K562 (cell line): ENCODE measurements at regions not wholly inside any gene's neighbourhood (a gene's known extent, or its start where the extent isn't known, plus 50 kb on each side); places are given as distances from the start of the nearest gene placed in this dataset.

Source experiments
- ATAC-seq: fragments of 200-7000 bp; cut with Tn5 transposase; 3 replicates; pipeline ENCODE4 v1.9.1; 2020; ENCODE audit warnings: moderate library complexity
- BruUV-seq: library from RNA; stranded (reverse); fragments of 400-500 nt; replicated peaks from 2 replicates; lab custom pipeline; 2021; lab: Mats Ljungman, UMichigan
- CTCF ChIA-PET: fragments of 300-600 bp; formaldehyde crosslinking; extraction: SDS; loops from one replicate; lab custom pipeline; 2021; ENCODE audit warnings: low intra/inter-chr PET ratio; lab: Yijun Ruan, JAX
- POLR2A ChIA-PET: fragments of 300-600, 350-650 bp; sonication (Branson Sonifier 250); formaldehyde crosslinking; extraction: SDS; loops from one replicate; lab custom pipeline; 2021; ENCODE audit warnings: antibody characterized with exemption, inconsistent platforms; lab: Yijun Ruan, JAX
- DNase-seq, 4 experiments: peaks; one replicate each; pipeline versions ENCODE4 v3.0.0 to v3.0.0-alpha.2; 2011 to 2018; ENCODE audit warnings: low spot score in 3 of 4, mixed read lengths in 3 of 4; ENCODE audit errors: extremely low read depth in 1 of 4
- FAIRE-seq: peaks from 2 replicates; lab custom pipeline; 2011; peaks lifted over from hg19 to GRCh38; lab: Jason Lieb, UNC
- H2AFZ ChIP-seq: 2 replicates; pipeline ENCODE4 v1.6.0; 2011; ENCODE audit warnings: low read depth, low read length, control low read depth, inconsistent platforms
- H3K27ac ChIP-seq: fragments of 200-600 bp; 3 replicates; pipeline ENCODE4 v1.8.0; 2011; ENCODE audit warnings: low read depth, mild to moderate bottlenecking, control low read depth, inconsistent platforms, low read length, moderate library complexity, mixed read lengths; ENCODE audit errors: extremely low read depth
- H3K27me3 ChIP-seq, 2 experiments: fragments of 300-600 bp in 1 of 2; 2 replicates in 1 of 2; 3 replicates in 1 of 2; pipeline versions ENCODE4 v1.6.0 to v1.8.0; 2011; ENCODE audit warnings: inconsistent platforms in 2 of 2, low read length in 2 of 2, mild to moderate bottlenecking in 1 of 2, mixed read lengths in 1 of 2, moderate library complexity in 1 of 2; ENCODE audit not compliant: control insufficient read depth in 2 of 2, insufficient read depth in 2 of 2
- H3K36me3 ChIP-seq: fragments of 300-600 bp; 3 replicates; pipeline ENCODE4 v1.8.0; 2011; ENCODE audit warnings: mild to moderate bottlenecking, low read length, inconsistent platforms; ENCODE audit not compliant: control insufficient read depth, insufficient read depth
- H3K4me1 ChIP-seq, 2 experiments: fragments of 200-600 bp in 1 of 2; replicated peaks in 1 of 2; 2 replicates in 1 of 2; 3 replicates in 1 of 2; pipeline versions ENCODE4 v1.5.1 to v1.8.0; 2011; ENCODE audit warnings: inconsistent platforms in 2 of 2, low read length in 2 of 2, mild to moderate bottlenecking in 1 of 2, mixed read lengths in 1 of 2, moderate library complexity in 1 of 2; ENCODE audit not compliant: control insufficient read depth in 2 of 2, insufficient read depth in 2 of 2
- H3K4me2 ChIP-seq: 2 replicates; pipeline ENCODE4 v1.6.1; 2011; ENCODE audit warnings: low read length, control low read depth, inconsistent platforms, mixed read lengths; ENCODE audit not compliant: insufficient read depth
- H3K4me3 ChIP-seq: fragments of 200-600 bp; sonication (generic), shearing (Covaris generic); 2 replicates; pipeline ENCODE4 v1.5.1; 2016; ENCODE audit warnings: control low read depth, inconsistent platforms
- H3K79me2 ChIP-seq: fragments of 200-600 bp; 3 replicates; pipeline ENCODE4 v1.8.0; 2011; ENCODE audit warnings: low read length, inconsistent platforms; ENCODE audit not compliant: control insufficient read depth, insufficient read depth
- H3K9ac ChIP-seq, 2 experiments: 2 replicates each; pipeline versions ENCODE4 v1.6.0 to v1.6.1; 2011; ENCODE audit warnings: low read depth in 2 of 2, low read length in 2 of 2, control low read depth in 1 of 2, inconsistent platforms in 1 of 2, mild to moderate bottlenecking in 1 of 2, mixed read lengths in 1 of 2; ENCODE audit not compliant: insufficient read depth in 1 of 2
- H3K9me1 ChIP-seq: one replicate; pipeline ENCODE4 v1.6.0; 2011; ENCODE audit warnings: inconsistent platforms, mild to moderate bottlenecking, low read length, moderate library complexity; ENCODE audit not compliant: control insufficient read depth, insufficient read depth
- H3K9me3 ChIP-seq: replicated peaks from 2 replicates; pipeline ENCODE4 v1.5.1; 2011; ENCODE audit warnings: low read depth, low read length, inconsistent platforms; ENCODE audit not compliant: control insufficient read depth, insufficient read depth
- H4K20me1 ChIP-seq: replicated peaks from 2 replicates; pipeline ENCODE4 v1.6.1; 2011; ENCODE audit warnings: low read length, inconsistent platforms, mixed read lengths; ENCODE audit not compliant: control insufficient read depth, insufficient read depth
- CAMTA2 ChIP-seq: fragments of 250-450 bp; sonication (Bioruptor Pico); conservative IDR thresholded peaks from 2 replicates; pipeline ENCODE4 v1.5.1; 2022
- ESRRA ChIP-seq: fragments of 450-650 bp; IDR thresholded peaks from 2 replicates; pipeline ENCODE4 v1.6.1; 2014; ENCODE audit warnings: low read depth, mild to moderate bottlenecking, moderate library complexity, borderline replicate concordance
- HDAC8 ChIP-seq: fragments of 450-650 bp; IDR thresholded peaks from 2 replicates; pipeline ENCODE4 v1.6.1; 2016; ENCODE audit warnings: mild to moderate bottlenecking, missing genetic modification characterization, moderate library complexity, missing compliant biosample characterization
- RFX1 ChIP-seq: fragments of 450-650 bp; IDR thresholded peaks from 2 replicates; pipeline ENCODE4 v1.6.1; 2016; ENCODE audit warnings: mild to moderate bottlenecking, moderate library complexity
- WGBS: fragments of 100-300 bp; shearing (Covaris generic); methylation state at CpG from one replicate; pipeline ENCODE4 v1.1.6; 2016; ENCODE audit warnings: low coverage, mixed read lengths; ENCODE audit not compliant: insufficient coverage; ENCODE audit errors: missing lambda C conversion rate; 5-methylcytosine and 5-hydroxymethylcytosine counted together
- in situ Hi-C: fragments of 300-500 bp; cut with MboI; formaldehyde crosslinking; loops from 4 replicates; pipeline ENCODE4 v1.15.0; 2018; ENCODE audit warnings: inconsistent platforms, mixed read lengths
- intact Hi-C: fragments of 100-400 bp; cut with micrococcal nuclease; formaldehyde crosslinking; loops from 2 replicates; pipeline ENCODE4 v1.14.2; 2022

DNA sequence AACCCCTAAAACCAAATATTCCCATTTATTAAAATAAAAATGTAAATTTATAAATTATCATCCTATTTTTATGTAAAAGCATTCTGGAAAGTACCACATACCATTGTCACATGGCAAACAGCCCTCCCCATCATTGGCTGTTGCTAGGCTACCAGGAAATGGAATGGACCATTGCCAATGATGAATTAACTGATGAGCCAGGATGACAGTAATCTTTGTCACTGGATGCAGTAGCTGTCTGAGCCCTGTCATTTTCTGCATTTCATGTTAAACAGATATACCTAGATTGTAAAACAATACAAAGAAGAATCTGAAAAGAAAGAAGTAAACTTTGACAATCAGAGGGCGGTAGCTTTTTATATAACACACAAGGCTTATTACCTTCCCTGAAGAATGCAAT, 641.4 kb downstream of the BCL11A start:
- TF ChIP-seq RFX1 (peak; percentile 45), ESRRA (no peak)
- DNase-seq: peak in 2 of 4 experiments; percentile 25 to 31
- Histone ChIP-seq H3K79me2 (no peaks in the 10 kb centered on the region), H4K20me1 (no peaks in the 10 kb centered on the region), H3K4me2 (no peak overlapping the region), H2AFZ (no peak overlapping the region), H3K9me3 (no peaks in the 10 kb centered on the region), H3K9me1 (no peaks in the 10 kb centered on the region), H3K9ac (no peak overlapping the region), H3K36me3 (no peaks in the 10 kb centered on the region), H3K27me3 (no peaks in the 10 kb centered on the region), H3K4me3 (no peak overlapping the region), H3K4me1 (no peaks in the 10 kb centered on the region), H3K27ac (no peak overlapping the region)
- 0% methylated on average over 1 of the region's 1 CpG for WGBS
- no peak for ATAC-seq
- in situ Hi-C loops: no loop called here
- ChIA-PET CTCF (no interaction called here), POLR2A (no interaction called here)
- no TSS peak for BruUV-seq
- intact Hi-C loops: no loop called here
- FAIRE-seq: no peak

DNA sequence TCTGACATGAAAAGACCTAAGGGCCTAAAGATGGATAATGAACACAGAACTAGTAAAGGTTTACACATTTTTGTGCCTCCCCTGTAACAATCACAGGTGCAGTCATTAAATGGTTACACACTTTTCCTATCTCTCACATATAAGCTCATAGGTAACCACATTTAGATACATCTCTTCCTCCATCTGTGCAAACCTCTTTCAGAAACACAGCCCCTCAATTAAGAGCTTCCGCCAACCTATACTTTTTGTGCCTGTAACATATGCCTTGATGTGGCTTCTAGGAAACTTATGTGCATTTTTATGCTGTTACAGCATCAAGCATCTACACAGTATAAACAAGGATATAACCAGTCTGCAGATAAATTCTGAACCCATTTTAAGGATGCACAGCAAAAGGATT, 643.3 kb downstream of the BCL11A start:
- DNase-seq (no peak), FAIRE-seq (no peak), ATAC-seq (no peak)
- H3K36me3 ChIP-seq: no peaks in the 10 kb centered on the region
- no peaks in the 10 kb centered on the region for H3K79me2 ChIP-seq
- no peak overlapping the region for H3K9ac ChIP-seq
- H4K20me1 ChIP-seq: no peaks in the 10 kb centered on the region
- intact Hi-C loops: no loop called here
- no TSS peak for BruUV-seq
- H2AFZ ChIP-seq: no peak overlapping the region
- H3K4me1 ChIP-seq: no peaks in the 10 kb centered on the region
- no peaks in the 10 kb centered on the region for H3K9me3 ChIP-seq
- CTCF ChIA-PET: no interaction called here
- no peaks in the 10 kb centered on the region for H3K27me3 ChIP-seq
- POLR2A ChIA-PET: no interaction called here
- TF ChIP-seq HDAC8 (tag) (no peak), CAMTA2 (CRISPR knock-in tag) (no peak)
- H3K4me3 ChIP-seq: no peak overlapping the region
- H3K4me2 ChIP-seq: no peak overlapping the region
- 17% methylated on average over 1 of the region's 1 CpG for WGBS
- in situ Hi-C loops: no loop called here
- no peaks in the 10 kb centered on the region for H3K9me1 ChIP-seq
- H3K27ac ChIP-seq: no peak overlapping the region
